Osteoblast (primary cell): ENCODE measurements at regions not wholly inside any gene's neighbourhood (a gene's known extent, or its start where the extent isn't known, plus 50 kb on each side); places are given as distances from the start of the nearest gene placed in this dataset.

Experiments
- DNase-seq: peaks from one replicate; pipeline ENCODE4 v3.0.0; 2011; ENCODE audit warnings: low spot score, mixed read lengths; ENCODE audit not compliant: insufficient read length; ENCODE audit errors: missing footprints
- H2AFZ ChIP-seq: 2 replicates; pipeline ENCODE4 v1.6.0; 2011; ENCODE audit warnings: mild to moderate bottlenecking, low read length
- H3K27ac ChIP-seq: 2 replicates; pipeline ENCODE4 v1.5.1; 2011; ENCODE audit warnings: mild to moderate bottlenecking, low read depth, low read length, moderate library complexity
- H3K27me3 ChIP-seq: 2 replicates; pipeline ENCODE4 v1.6.0; 2012; ENCODE audit warnings: mild to moderate bottlenecking, control low read depth, inconsistent platforms, low read length, moderate library complexity; ENCODE audit not compliant: insufficient read depth
- H3K36me3 ChIP-seq: 2 replicates; pipeline ENCODE4 v1.5.1; 2011; ENCODE audit warnings: mild to moderate bottlenecking, low read length, control low read depth, moderate library complexity; ENCODE audit not compliant: insufficient read depth
- H3K4me1 ChIP-seq: 2 replicates; pipeline ENCODE4 v1.5.1; 2011; ENCODE audit warnings: mild to moderate bottlenecking, low read length, control low read depth, moderate library complexity; ENCODE audit not compliant: insufficient read depth
- H3K4me2 ChIP-seq: 2 replicates; pipeline ENCODE4 v1.6.0; 2011; ENCODE audit warnings: mild to moderate bottlenecking, low read length; ENCODE audit not compliant: insufficient read depth
- H3K4me3 ChIP-seq: fragments of 200-600 bp; sonication (generic); 3 replicates; pipeline ENCODE4 v1.5.1; 2012; ENCODE audit warnings: mild to moderate bottlenecking, low read length, inconsistent platforms; ENCODE audit not compliant: insufficient read depth
- H3K79me2 ChIP-seq: 2 replicates; pipeline ENCODE4 v1.6.0; 2012; ENCODE audit warnings: mild to moderate bottlenecking, low read length, control low read depth, inconsistent platforms; ENCODE audit not compliant: insufficient read depth
- H3K9me3 ChIP-seq: 2 replicates; pipeline ENCODE4 v1.5.1; 2011; ENCODE audit warnings: low read depth, low read length, control low read depth
- H4K20me1 ChIP-seq: 2 replicates; pipeline ENCODE4 v1.6.0; 2012; ENCODE audit warnings: mild to moderate bottlenecking, low read length, control low read depth; ENCODE audit not compliant: insufficient read depth
- TF ChIP-seq, protein P1 (sequence below): IDR thresholded peaks from 2 replicates; pipeline ENCODE4 v1.5.1; 2011; ENCODE audit warnings: mild to moderate bottlenecking, low read depth, low read length, moderate library complexity; ENCODE audit errors: extremely low read depth

DNA sequence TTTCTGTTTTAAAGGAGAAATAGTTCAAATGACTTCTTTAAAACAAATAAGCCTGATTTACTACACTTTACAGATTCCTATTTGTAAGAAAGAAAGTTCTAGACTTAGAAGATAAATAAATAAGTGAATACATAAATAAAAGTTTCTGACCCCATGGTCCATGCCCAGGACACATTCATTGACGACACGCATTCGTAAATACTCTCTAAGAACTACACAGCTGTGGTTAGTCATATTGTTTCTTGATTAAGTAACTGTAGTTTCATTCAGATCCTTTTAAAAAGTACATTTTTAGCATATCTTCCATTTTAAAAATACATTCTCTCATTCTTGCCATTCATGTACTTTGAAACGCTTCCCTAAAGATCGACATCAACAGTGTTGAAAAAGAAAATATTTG lies 497.4 kb downstream of the SETD4 start:
- H3K27me3 ChIP-seq, result no peaks in the 10 kb centered on the region
- DNase-seq, result no peak
- H3K4me2 ChIP-seq, result peak overlapping the region; percentile 80
- no peaks in the 10 kb centered on the region for H4K20me1 ChIP-seq
- H3K36me3 ChIP-seq, result no peaks in the 10 kb centered on the region
- no peak overlapping the region for H3K4me3 ChIP-seq
- TF ChIP-seq, protein P1, sequence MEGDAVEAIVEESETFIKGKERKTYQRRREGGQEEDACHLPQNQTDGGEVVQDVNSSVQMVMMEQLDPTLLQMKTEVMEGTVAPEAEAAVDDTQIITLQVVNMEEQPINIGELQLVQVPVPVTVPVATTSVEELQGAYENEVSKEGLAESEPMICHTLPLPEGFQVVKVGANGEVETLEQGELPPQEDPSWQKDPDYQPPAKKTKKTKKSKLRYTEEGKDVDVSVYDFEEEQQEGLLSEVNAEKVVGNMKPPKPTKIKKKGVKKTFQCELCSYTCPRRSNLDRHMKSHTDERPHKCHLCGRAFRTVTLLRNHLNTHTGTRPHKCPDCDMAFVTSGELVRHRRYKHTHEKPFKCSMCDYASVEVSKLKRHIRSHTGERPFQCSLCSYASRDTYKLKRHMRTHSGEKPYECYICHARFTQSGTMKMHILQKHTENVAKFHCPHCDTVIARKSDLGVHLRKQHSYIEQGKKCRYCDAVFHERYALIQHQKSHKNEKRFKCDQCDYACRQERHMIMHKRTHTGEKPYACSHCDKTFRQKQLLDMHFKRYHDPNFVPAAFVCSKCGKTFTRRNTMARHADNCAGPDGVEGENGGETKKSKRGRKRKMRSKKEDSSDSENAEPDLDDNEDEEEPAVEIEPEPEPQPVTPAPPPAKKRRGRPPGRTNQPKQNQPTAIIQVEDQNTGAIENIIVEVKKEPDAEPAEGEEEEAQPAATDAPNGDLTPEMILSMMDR, result no peak
- no peaks in the 10 kb centered on the region for H3K9me3 ChIP-seq
- H3K27ac ChIP-seq, result peak overlapping the region; percentile 98
- H2AFZ ChIP-seq, result no peak overlapping the region
- H3K4me1 ChIP-seq, result peaks cover 56% of the 10 kb centered on the region
- H3K79me2 ChIP-seq, result no peaks in the 10 kb centered on the region

- H3K79me2 ChIP-seq, result no peaks in the 10 kb centered on the region
- H3K36me3 ChIP-seq, result no peaks in the 10 kb centered on the region
- peaks cover 56% of the 10 kb centered on the region for H3K4me1 ChIP-seq
- no peak overlapping the region for H3K4me3 ChIP-seq
- TF ChIP-seq, protein P1, result no peak
- no peak overlapping the region for H3K4me2 ChIP-seq
- H3K9me3 ChIP-seq, result no peaks in the 10 kb centered on the region
- no peaks in the 10 kb centered on the region for H4K20me1 ChIP-seq
- no peak overlapping the region for H2AFZ ChIP-seq
- H3K27ac ChIP-seq, result no peak overlapping the region
- no peak for DNase-seq
- H3K27me3 ChIP-seq, result no peaks in the 10 kb centered on the region
Observed at GRCh38 chr21:35561116-35561515, 499.2 kb downstream of the SETD4 start.

- H3K4me3 ChIP-seq, result no peak overlapping the region
Observed at GRCh38 chr21:35559829-35560225, 500.5 kb downstream of the SETD4 start.

GRCh38 chr21:35559128-35559828 lies 501.0 kb downstream of the SETD4 start:
- Histone ChIP-seq H3K79me2 (no peaks in the 10 kb centered on the region), H3K27ac (peak overlapping the region; percentile 99), H3K4me1 (peaks cover 39% of the 10 kb centered on the region), H3K36me3 (no peaks in the 10 kb centered on the region), H2AFZ (no peak overlapping the region), H3K4me2 (peak overlapping the region; percentile 54), H3K9me3 (no peaks in the 10 kb centered on the region), H4K20me1 (no peaks in the 10 kb centered on the region), H3K27me3 (no peaks in the 10 kb centered on the region), H3K4me3 (no peak overlapping the region)
- peak; percentile 96 for DNase-seq
- TF ChIP-seq, protein P1, result no peak

More at GRCh38 chr21:35559829-35560225, 500.5 kb downstream of the SETD4 start:
- Histone ChIP-seq H3K27me3 (no peaks in the 10 kb centered on the region), H3K4me1 (peaks cover 44% of the 10 kb centered on the region), H2AFZ (no peak overlapping the region), H3K4me2 (peak overlapping the region; percentile 54), H3K79me2 (no peaks in the 10 kb centered on the region), H4K20me1 (no peaks in the 10 kb centered on the region), H3K9me3 (no peaks in the 10 kb centered on the region), H3K27ac (peak overlapping the region; percentile 99), H3K36me3 (no peaks in the 10 kb centered on the region)
- peak; percentile 38 for DNase-seq
- TF ChIP-seq, protein P1, result no peak
